H1 (cell line): ENCODE measurements at regions not wholly inside any gene's neighbourhood (a gene's known extent, or its start where the extent isn't known, plus 50 kb on each side); places are given as distances from the start of the nearest gene placed in this dataset.

Experiments
- ATF2 ChIP-seq: IDR thresholded peaks from 2 replicates; pipeline ENCODE4 v1.6.1; 2012; ENCODE audit warnings: low read length, inconsistent platforms
- GABPA ChIP-seq: IDR thresholded peaks from 2 replicates; pipeline ENCODE4 v1.6.1; 2011; ENCODE audit warnings: mild to moderate bottlenecking, low read length, moderate library complexity, borderline replicate concordance; ENCODE audit not compliant: insufficient read depth
- MAX ChIP-seq: IDR thresholded peaks from 2 replicates; pipeline ENCODE4 v1.6.1; 2012; ENCODE audit warnings: inconsistent platforms
- USF2 ChIP-seq: IDR thresholded peaks from 2 replicates; pipeline ENCODE4 v1.6.1; 2011; ENCODE audit warnings: low read length, improper control_type of control experiment
- TF ChIP-seq, protein P1 (sequence below), 3 experiments: IDR thresholded peaks; 1 replicate in 2 of 3; 2 replicates in 1 of 3; pipeline versions ENCODE4 v1.5.1 to v1.6.1; 2011; ENCODE audit warnings: low read length in 3 of 3, mild to moderate bottlenecking in 3 of 3, inconsistent platforms in 2 of 3, low read depth in 1 of 3, moderate library complexity in 1 of 3; ENCODE audit not compliant: insufficient read depth in 1 of 3; ENCODE audit errors: control extremely low read depth in 1 of 3

- TF ChIP-seq USF2 (no peak), GABPA (no peak), ATF2 (no peak), MAX (no peak)
- TF ChIP-seq, protein P1, sequence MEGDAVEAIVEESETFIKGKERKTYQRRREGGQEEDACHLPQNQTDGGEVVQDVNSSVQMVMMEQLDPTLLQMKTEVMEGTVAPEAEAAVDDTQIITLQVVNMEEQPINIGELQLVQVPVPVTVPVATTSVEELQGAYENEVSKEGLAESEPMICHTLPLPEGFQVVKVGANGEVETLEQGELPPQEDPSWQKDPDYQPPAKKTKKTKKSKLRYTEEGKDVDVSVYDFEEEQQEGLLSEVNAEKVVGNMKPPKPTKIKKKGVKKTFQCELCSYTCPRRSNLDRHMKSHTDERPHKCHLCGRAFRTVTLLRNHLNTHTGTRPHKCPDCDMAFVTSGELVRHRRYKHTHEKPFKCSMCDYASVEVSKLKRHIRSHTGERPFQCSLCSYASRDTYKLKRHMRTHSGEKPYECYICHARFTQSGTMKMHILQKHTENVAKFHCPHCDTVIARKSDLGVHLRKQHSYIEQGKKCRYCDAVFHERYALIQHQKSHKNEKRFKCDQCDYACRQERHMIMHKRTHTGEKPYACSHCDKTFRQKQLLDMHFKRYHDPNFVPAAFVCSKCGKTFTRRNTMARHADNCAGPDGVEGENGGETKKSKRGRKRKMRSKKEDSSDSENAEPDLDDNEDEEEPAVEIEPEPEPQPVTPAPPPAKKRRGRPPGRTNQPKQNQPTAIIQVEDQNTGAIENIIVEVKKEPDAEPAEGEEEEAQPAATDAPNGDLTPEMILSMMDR (IDR thresholded peaks at IDR 0.05; ENCODE audit: control extremely low read depth in 1 of 3, insufficient read depth in 1 of 3, low read depth in 1 of 3, low read length in 3 of 3), result no peak
Observed at GRCh38 chr4:100635899-100636298, 118.1 kb upstream of the EMCN start (continued).
